Astrocyte (in vitro differentiated cells and primary cell): ENCODE measurements at regions not wholly inside any gene's neighbourhood (a gene's known extent, or its start where the extent isn't known, plus 50 kb on each side); places are given as distances from the start of the nearest gene placed in this dataset.
"Not testable (repeated sequence)": the region's sequence is repeated elsewhere in the genome, so short reads cannot be mapped to it uniquely, and the experiment has no call there.

Source experiments
- DNase-seq: peaks from one replicate; pipeline ENCODE4 v3.0.0-alpha.2; 2010; ENCODE audit warnings: low read depth
- FAIRE-seq: peaks from 2 replicates; lab custom pipeline; 2011; peaks lifted over from hg19 to GRCh38; lab: Jason Lieb, UNC
- H2AFZ ChIP-seq: 2 replicates; pipeline ENCODE4 v1.6.0; 2012; ENCODE audit warnings: low read depth, low read length, inconsistent platforms
- H3K27ac ChIP-seq: 2 replicates; pipeline ENCODE4 v1.5.1; 2011; ENCODE audit warnings: low read depth, low read length, inconsistent platforms
- H3K27me3 ChIP-seq: 2 replicates; pipeline ENCODE4 v1.6.0; 2011; ENCODE audit warnings: low read length, inconsistent platforms; ENCODE audit not compliant: insufficient read depth
- H3K36me3 ChIP-seq: 2 replicates; pipeline ENCODE4 v1.5.1; 2011; ENCODE audit warnings: low read length, inconsistent platforms; ENCODE audit not compliant: insufficient read depth
- H3K4me1 ChIP-seq: 2 replicates; pipeline ENCODE4 v1.5.1; 2011; ENCODE audit warnings: low read length, inconsistent platforms; ENCODE audit not compliant: insufficient read depth
- H3K4me2 ChIP-seq: 2 replicates; pipeline ENCODE4 v1.6.0; 2012; ENCODE audit warnings: low read length, inconsistent platforms
- H3K4me3 ChIP-seq: 2 replicates; pipeline ENCODE4 v1.5.1; 2011; ENCODE audit warnings: low read depth, mild to moderate bottlenecking, low read length, inconsistent platforms; ENCODE audit not compliant: insufficient read depth
- H3K79me2 ChIP-seq: 2 replicates; pipeline ENCODE4 v1.6.0; 2012; ENCODE audit warnings: mild to moderate bottlenecking, low read length, inconsistent platforms; ENCODE audit not compliant: insufficient read depth
- H3K9ac ChIP-seq: 2 replicates; pipeline ENCODE4 v1.6.0; 2012; ENCODE audit warnings: mild to moderate bottlenecking, low read length, inconsistent platforms
- H3K9me3 ChIP-seq: 2 replicates; pipeline ENCODE4 v1.5.1; 2012; ENCODE audit warnings: low read depth, mild to moderate bottlenecking, low read length, inconsistent platforms; ENCODE audit not compliant: insufficient read depth
- H4K20me1 ChIP-seq: 2 replicates; pipeline ENCODE4 v1.6.0; 2012; ENCODE audit warnings: low read length, inconsistent platforms; ENCODE audit not compliant: insufficient read depth
- H3K27ac Mint-ChIP-seq: one replicate; pipeline ENCODE4 v1.8.0; 2021; ENCODE audit warnings: mild to moderate bottlenecking, mixed read lengths; ENCODE audit not compliant: unreplicated experiment
- H3K27me3 Mint-ChIP-seq: one replicate; pipeline ENCODE4 v1.8.0; 2021; ENCODE audit warnings: low read depth, mixed read lengths; ENCODE audit not compliant: unreplicated experiment
- H3K36me3 Mint-ChIP-seq: one replicate; pipeline ENCODE4 v1.8.0; 2021; ENCODE audit warnings: low read depth, mixed read lengths; ENCODE audit not compliant: unreplicated experiment
- H3K4me1 Mint-ChIP-seq: one replicate; pipeline ENCODE4 v1.8.0; 2021; ENCODE audit warnings: low read depth, mixed read lengths; ENCODE audit not compliant: unreplicated experiment
- H3K4me3 Mint-ChIP-seq: one replicate; pipeline ENCODE4 v1.8.0; 2021; ENCODE audit warnings: mild to moderate bottlenecking, moderate library complexity, mixed read lengths; ENCODE audit not compliant: unreplicated experiment
- H3K9me3 Mint-ChIP-seq: one replicate; pipeline ENCODE4 v1.8.0; 2021; ENCODE audit warnings: mild to moderate bottlenecking, mixed read lengths; ENCODE audit not compliant: unreplicated experiment
- CTCF ChIP-seq: IDR thresholded peaks from 2 replicates; pipeline ENCODE4 v1.5.1; 2011; ENCODE audit warnings: low read depth, mild to moderate bottlenecking, inconsistent platforms, low read length, moderate library complexity; ENCODE audit not compliant: insufficient read depth
- EZH2 ChIP-seq: IDR thresholded peaks from 2 replicates; pipeline ENCODE4 v1.6.1; 2012; ENCODE audit warnings: mild to moderate bottlenecking, low read length, inconsistent platforms; ENCODE audit not compliant: insufficient read depth

- H3K36me3 ChIP-seq = no peaks in the 10 kb centered on the region
- H3K27ac Mint-ChIP-seq = no peak overlapping the region
- no peaks in the 10 kb centered on the region for H3K9me3 Mint-ChIP-seq
- no peaks in the 10 kb centered on the region for H3K27me3 ChIP-seq
- H2AFZ ChIP-seq = no peak overlapping the region
- no peak overlapping the region for H3K27ac ChIP-seq
- TF ChIP-seq EZH2 (no peak), CTCF (no peak)
- peak; percentile 29 for FAIRE-seq
- H3K4me3 ChIP-seq = no peak overlapping the region
- no peaks in the 10 kb centered on the region for H4K20me1 ChIP-seq
- no peaks in the 10 kb centered on the region for H3K27me3 Mint-ChIP-seq
- H3K4me1 Mint-ChIP-seq = peaks cover 16% of the 10 kb centered on the region
- no peak overlapping the region for H3K4me3 Mint-ChIP-seq
- H3K4me1 ChIP-seq = no peaks in the 10 kb centered on the region
- no peaks in the 10 kb centered on the region for H3K79me2 ChIP-seq
- H3K9ac ChIP-seq = no peak overlapping the region
- peak; percentile 27 for DNase-seq
- H3K4me2 ChIP-seq = no peak overlapping the region
- H3K36me3 Mint-ChIP-seq = no peaks in the 10 kb centered on the region
- no peaks in the 10 kb centered on the region for H3K9me3 ChIP-seq
These were observed 641.5 kb upstream of the NECTIN3 start for GRCh38 chr3:110430146-110430545.

GRCh38 chr3:110436209-110436608 lies 635.4 kb upstream of the NECTIN3 start:
- H4K20me1 ChIP-seq = no peaks in the 10 kb centered on the region
- no peaks in the 10 kb centered on the region for H3K4me1 ChIP-seq
- Mint-ChIP-seq H3K4me3 (no peak overlapping the region), H3K9me3 (no peaks in the 10 kb centered on the region), H3K27me3 (no peaks in the 10 kb centered on the region), H3K27ac (no peak overlapping the region), H3K36me3 (no peaks in the 10 kb centered on the region), H3K4me1 (peaks cover 2% of the 10 kb centered on the region)
- no peak for TF ChIP-seq CTCF
- no peak for TF ChIP-seq EZH2
- H3K9me3 ChIP-seq = no peaks in the 10 kb centered on the region
- DNase-seq (no peak), FAIRE-seq (no peak)
- no peak overlapping the region for H3K9ac ChIP-seq
- no peaks in the 10 kb centered on the region for H3K36me3 ChIP-seq
- no peak overlapping the region for H3K4me3 ChIP-seq
- H2AFZ ChIP-seq = no peak overlapping the region
- H3K27ac ChIP-seq = no peak overlapping the region
- no peaks in the 10 kb centered on the region for H3K27me3 ChIP-seq
- H3K4me2 ChIP-seq = no peak overlapping the region
- no peaks in the 10 kb centered on the region for H3K79me2 ChIP-seq

GRCh38 chr3:110440066-110440653 lies 631.5 kb upstream of the NECTIN3 start:
- not testable (repeated sequence) for H3K4me3 ChIP-seq, H3K36me3 Mint-ChIP-seq, H3K4me2 ChIP-seq, H3K9ac ChIP-seq, H3K79me2 ChIP-seq, H3K36me3 ChIP-seq, H3K4me1 Mint-ChIP-seq, H3K4me1 ChIP-seq, H3K9me3 Mint-ChIP-seq, DNase-seq, H3K27ac Mint-ChIP-seq, H3K27me3 Mint-ChIP-seq, H3K9me3 ChIP-seq, H3K27ac ChIP-seq, FAIRE-seq, H3K4me3 Mint-ChIP-seq, H2AFZ ChIP-seq, H3K27me3 ChIP-seq, H4K20me1 ChIP-seq
